Testis (tissue), 2 donors: ENCODE measurements at regions not wholly inside any gene's neighbourhood (a gene's known extent, or its start where the extent isn't known, plus 50 kb on each side); places are given as distances from the start of the nearest gene placed in this dataset.

Source experiments
- DNase-seq: peaks from one replicate; pipeline ENCODE4 v3.0.0-alpha.2; 2019
- H3K27ac ChIP-seq, 2 donors: fragments of 200-600 bp; sonication (generic); one replicate each; pipeline ENCODE4 v1.5.1; 2019
- H3K27me3 ChIP-seq: fragments of 200-600 bp; sonication (generic); one replicate; pipeline ENCODE4 v1.5.1; 2019
- H3K36me3 ChIP-seq: fragments of 200-600 bp; sonication (generic); one replicate; pipeline ENCODE4 v1.5.1; 2017; ENCODE audit warnings: low read depth; ENCODE audit errors: missing control alignments
- H3K4me1 ChIP-seq: fragments of 200-600 bp; sonication (generic); one replicate; pipeline ENCODE4 v1.5.1; 2019
- H3K4me3 ChIP-seq, 2 donors: fragments of 200-600 bp; sonication (generic); one replicate each; pipeline ENCODE4 v1.5.1; 2017 to 2019
- H3K9me3 ChIP-seq: fragments of 200-600 bp; sonication (generic); one replicate; pipeline ENCODE4 v1.5.1; 2017
- POLR2A ChIP-seq: fragments of 450-650 bp; IDR thresholded peaks from one replicate; pipeline ENCODE4 v1.6.1; 2017; ENCODE audit warnings: antibody characterized with exemption, mild to moderate bottlenecking, moderate library complexity
- WGBS, 2 donors: methylation state at CpG; one replicate each; pipeline ENCODE4 v1.1.5; 2018; 5-methylcytosine and 5-hydroxymethylcytosine counted together
- intact Hi-C: fragments of 100-400 bp; cut with DNase I; formaldehyde crosslinking; loops from one replicate; pipeline ENCODE4 v1.15.1; 2023; ENCODE audit warnings: low total_unique reads
- TF ChIP-seq, protein P1 (sequence below), 3 experiments: fragments of 450-650 bp in 2 of 3; fragments of 200-600 bp in 1 of 3; sonication (generic) in 1 of 3; IDR thresholded peaks; one replicate each; pipeline ENCODE4 v1.5.1; 2016 to 2019; ENCODE audit warnings: antibody characterized with exemption in 3 of 3, mild to moderate bottlenecking in 2 of 3, moderate library complexity in 1 of 3

DNA sequence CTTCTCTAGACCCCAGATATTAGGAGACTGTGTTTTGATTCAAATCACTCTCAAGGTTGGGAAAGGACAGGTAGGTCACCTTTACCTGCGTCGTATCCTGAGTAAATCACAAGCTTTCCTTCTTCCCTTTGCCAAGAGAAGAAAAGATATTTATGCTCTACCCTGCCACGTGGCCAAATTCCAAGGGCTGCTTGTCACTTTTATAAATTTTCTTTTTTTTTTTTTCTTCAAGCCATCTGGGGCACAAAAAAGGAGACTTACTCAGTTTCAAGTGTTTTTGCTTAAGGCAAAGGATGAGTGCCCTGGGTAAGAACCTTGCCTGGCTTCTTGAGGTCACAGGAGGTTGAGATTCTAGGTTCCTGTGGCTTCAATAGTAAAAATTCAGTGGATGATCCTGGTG, 285.1 kb downstream of the TMEM114 start:
- no peaks in the 10 kb centered on the region for H3K9me3 ChIP-seq

DNA sequence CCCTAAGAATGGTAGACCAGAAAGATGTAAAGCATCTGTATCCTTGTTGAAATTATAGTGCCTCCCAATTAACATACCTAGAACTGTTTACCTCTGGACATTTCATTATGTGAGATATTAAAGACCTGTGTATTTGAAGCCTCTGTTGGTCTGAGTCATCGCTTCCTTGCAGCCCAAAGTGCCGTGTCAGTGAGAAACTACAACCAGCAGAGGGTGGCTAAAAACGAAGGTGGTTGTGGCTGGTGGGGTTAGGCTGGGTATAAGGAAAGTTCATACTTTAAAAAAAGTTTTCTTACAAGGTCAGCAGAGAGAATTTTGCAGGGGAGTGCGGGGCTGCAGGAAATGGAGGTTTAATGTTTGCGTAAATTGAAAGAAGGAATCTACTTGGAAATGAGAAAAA, 290.7 kb downstream of the TMEM114 start:
- Histone ChIP-seq H3K4me1 (no peaks in the 10 kb centered on the region), H3K36me3 (no peaks in the 10 kb centered on the region), H3K9me3 (no peaks in the 10 kb centered on the region), H3K27me3 (no peaks in the 10 kb centered on the region), H3K4me3 (no peak overlapping the region), H3K27ac (no peak overlapping the region)
- WGBS, 2 donors: 81 to 84% methylated on average over 5 of the region's 5 CpGs
- DNase-seq: no peak
- TF ChIP-seq, protein P1, sequence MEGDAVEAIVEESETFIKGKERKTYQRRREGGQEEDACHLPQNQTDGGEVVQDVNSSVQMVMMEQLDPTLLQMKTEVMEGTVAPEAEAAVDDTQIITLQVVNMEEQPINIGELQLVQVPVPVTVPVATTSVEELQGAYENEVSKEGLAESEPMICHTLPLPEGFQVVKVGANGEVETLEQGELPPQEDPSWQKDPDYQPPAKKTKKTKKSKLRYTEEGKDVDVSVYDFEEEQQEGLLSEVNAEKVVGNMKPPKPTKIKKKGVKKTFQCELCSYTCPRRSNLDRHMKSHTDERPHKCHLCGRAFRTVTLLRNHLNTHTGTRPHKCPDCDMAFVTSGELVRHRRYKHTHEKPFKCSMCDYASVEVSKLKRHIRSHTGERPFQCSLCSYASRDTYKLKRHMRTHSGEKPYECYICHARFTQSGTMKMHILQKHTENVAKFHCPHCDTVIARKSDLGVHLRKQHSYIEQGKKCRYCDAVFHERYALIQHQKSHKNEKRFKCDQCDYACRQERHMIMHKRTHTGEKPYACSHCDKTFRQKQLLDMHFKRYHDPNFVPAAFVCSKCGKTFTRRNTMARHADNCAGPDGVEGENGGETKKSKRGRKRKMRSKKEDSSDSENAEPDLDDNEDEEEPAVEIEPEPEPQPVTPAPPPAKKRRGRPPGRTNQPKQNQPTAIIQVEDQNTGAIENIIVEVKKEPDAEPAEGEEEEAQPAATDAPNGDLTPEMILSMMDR (IDR thresholded peaks at IDR 0.05): no peak
- intact Hi-C loops: no loop called here

More for the DNA sequence above, 285.1 kb downstream of the TMEM114 start:
- Histone ChIP-seq H3K4me3 (no peak overlapping the region), H3K36me3 (no peaks in the 10 kb centered on the region), H3K27ac (no peak overlapping the region), H3K27me3 (no peaks in the 10 kb centered on the region), H3K4me1 (no peaks in the 10 kb centered on the region)
- TF ChIP-seq POLR2A: no peak
- TF ChIP-seq, protein P1 (IDR thresholded peaks at IDR 0.05): no peak
- intact Hi-C loops: no loop called here
- WGBS, 2 donors: 48 to 68% methylated on average over 3 of the region's 3 CpGs
- no peak for DNase-seq

DNA sequence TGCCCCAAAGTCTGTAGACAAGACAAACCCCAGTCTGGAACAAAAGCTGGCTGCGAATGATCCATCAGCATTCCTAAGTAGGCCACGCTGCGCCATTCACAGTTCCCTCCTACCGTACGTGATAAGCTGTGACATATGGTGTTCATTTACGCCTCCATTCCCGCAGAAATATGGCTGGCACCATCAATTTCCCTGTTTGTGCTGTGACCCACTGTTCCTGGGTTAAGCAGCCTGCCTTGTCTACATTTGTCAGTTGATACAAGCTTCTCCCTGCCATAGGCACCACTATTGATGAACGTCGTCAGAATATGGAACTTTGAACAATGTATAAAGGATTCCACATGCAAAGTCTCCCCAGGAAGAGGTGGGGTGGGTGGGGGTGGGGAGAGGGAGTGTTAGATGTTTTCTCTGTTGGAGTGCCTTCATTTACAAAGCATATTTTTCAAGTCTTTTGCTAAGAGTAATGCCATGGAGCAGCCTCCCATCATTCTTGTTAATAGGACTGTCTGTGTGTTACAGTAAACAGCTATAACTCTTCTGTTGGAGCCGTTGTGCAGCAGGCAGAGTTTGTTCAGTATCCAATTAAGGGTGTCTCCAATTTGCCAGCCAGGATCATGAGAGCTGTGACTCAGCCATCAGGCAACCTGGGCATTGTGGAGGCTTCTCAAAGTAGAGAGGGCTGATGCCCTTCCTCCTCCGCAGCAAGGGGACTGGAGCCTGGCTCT, 294.6 kb downstream of the TMEM114 start:
- no peak overlapping the region for H3K27ac ChIP-seq
- H3K9me3 ChIP-seq: no peaks in the 10 kb centered on the region
- H3K4me1 ChIP-seq: no peaks in the 10 kb centered on the region
- TF ChIP-seq, protein P1 (IDR thresholded peaks at IDR 0.05): no peak
- no peak for TF ChIP-seq POLR2A
- 52 to 56% methylated on average over 7 to 11 of the region's 11 CpGs for whole genome bisulfite sequencing, 2 donors
- no peak for DNase-seq
- H3K4me3 ChIP-seq: no peak overlapping the region
- H3K36me3 ChIP-seq: no peaks in the 10 kb centered on the region
- H3K27me3 ChIP-seq: no peaks in the 10 kb centered on the region
- intact Hi-C loops: no loop called here

DNA sequence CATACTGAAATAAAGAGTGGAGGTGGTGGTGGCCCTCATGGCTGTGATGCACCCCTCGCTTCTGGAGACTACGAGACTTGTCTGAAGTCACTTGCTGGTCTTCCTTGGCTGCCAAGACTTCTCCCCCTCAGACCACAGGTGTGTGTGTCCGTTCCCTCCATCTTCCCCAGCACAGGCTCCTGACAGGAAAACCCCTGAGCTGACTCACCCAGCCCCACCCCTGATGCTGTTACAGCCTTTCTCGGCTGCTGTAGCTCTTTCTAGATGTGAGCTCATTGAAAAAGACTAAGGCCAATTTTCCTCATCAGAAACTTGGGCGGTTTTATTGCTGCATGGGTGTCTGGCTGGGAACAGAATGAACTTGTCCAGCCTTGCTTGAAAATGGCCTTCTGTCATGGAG, 296.9 kb downstream of the TMEM114 start:
- TF ChIP-seq POLR2A: no peak
- TF ChIP-seq, protein P1 (IDR thresholded peaks at IDR 0.05): no peak
- no peaks in the 10 kb centered on the region for H3K9me3 ChIP-seq
- no peak overlapping the region for H3K4me3 ChIP-seq
- no peaks in the 10 kb centered on the region for H3K36me3 ChIP-seq
- no peak for DNase-seq
- no peaks in the 10 kb centered on the region for H3K4me1 ChIP-seq
- H3K27ac ChIP-seq: no peak overlapping the region
- H3K27me3 ChIP-seq: no peaks in the 10 kb centered on the region
- intact Hi-C loops: no loop called here
- WGBS, 2 donors: 81 to 84% methylated on average over 5 of the region's 5 CpGs

DNA sequence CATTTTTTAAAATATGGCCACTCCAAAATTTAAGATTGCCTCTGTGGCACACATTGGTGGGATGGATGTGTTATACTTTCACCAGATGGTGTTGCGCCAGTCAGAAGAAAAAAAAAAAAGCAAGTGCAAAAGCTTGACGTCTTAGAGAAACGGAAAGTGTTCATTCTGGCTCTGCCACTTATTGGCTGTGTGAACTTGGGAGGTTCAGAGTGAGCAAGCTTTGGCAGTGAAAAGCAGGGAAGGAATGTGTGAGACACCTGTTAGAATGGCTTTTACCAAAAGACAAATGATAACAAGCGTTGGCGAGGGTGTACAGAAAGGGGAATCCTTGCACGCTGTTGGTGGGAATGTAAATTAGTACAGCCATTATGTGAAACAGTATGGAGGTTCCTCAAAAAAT, 298.0 kb downstream of the TMEM114 start:
- Histone ChIP-seq H3K4me3 (no peak overlapping the region), H3K4me1 (no peaks in the 10 kb centered on the region), H3K9me3 (no peaks in the 10 kb centered on the region), H3K27ac (no peak overlapping the region), H3K27me3 (no peaks in the 10 kb centered on the region), H3K36me3 (no peaks in the 10 kb centered on the region)
- TF ChIP-seq, protein P1 (IDR thresholded peaks at IDR 0.05): no peak
- no peak for TF ChIP-seq POLR2A
- no peak for DNase-seq
- WGBS, 2 donors: 92 to 94% methylated on average over 6 of the region's 6 CpGs
- intact Hi-C loops: no loop called here
